AML-193 (cell line): ENCODE measurements at regions not wholly inside any gene's neighbourhood (a gene's known extent, or its start where the extent isn't known, plus 50 kb on each side); places are given as distances from the start of the nearest gene placed in this dataset.
"Not testable (repeated sequence)": the region's sequence is repeated elsewhere in the genome, so short reads cannot be mapped to it uniquely, and the experiment has no call there.

Experiments
- DNase-seq, 2 experiments: peaks; one replicate each; lab custom pipeline; 2025; lab: John Stamatoyannopoulos, UW

DNA sequence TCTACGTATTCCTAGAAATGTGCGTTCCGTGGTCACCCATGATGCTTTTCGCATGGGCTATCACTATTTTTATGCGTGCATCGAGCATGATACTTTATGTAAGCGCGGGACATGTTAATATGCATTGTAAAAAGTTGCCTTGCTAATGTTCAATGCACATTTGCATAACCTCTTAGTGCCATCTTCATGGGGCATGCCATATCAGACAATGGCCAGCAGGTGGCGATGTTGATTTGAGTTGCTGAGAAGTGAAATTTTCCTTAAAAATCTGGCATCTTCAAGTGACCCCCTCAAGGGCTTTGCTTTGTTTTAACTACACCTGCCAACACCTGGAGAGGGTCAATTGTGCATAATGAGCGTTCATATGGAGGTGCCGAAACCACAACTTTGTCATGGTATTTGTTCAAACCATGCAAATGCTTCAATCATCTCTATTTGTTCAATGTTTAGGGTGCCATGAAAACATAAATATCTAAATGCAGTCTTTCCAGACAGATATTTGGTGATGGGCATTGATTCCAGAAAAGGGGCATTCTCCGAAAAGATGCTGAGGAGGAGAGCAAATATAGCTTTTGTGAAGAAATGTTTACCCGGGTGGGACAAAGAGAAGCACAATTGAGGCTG lies 833.9 kb upstream of the PRKX start:
- peak; percentile 0 to 3 for DNase-seq

DNA sequence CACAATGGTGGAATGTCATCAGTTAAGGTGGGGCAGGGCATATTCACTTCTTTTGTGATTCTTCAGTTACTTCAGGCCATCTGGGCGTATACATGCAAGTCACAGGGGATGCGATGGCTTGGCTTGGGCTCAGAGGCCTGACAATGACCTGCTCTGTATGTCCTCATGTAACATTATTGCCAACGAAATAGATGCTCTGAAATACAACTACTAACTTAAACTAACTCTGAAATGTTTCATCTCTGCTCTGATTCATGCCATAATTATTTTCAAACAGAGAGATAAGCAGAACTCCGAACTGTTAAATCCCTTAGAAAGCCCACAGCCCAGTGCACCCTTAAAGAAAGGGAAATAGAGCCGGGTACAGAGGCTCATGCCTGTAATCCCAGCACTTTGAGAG lies 832.7 kb upstream of the PRKX start:
- not testable (repeated sequence) for DNase-seq

DNA sequence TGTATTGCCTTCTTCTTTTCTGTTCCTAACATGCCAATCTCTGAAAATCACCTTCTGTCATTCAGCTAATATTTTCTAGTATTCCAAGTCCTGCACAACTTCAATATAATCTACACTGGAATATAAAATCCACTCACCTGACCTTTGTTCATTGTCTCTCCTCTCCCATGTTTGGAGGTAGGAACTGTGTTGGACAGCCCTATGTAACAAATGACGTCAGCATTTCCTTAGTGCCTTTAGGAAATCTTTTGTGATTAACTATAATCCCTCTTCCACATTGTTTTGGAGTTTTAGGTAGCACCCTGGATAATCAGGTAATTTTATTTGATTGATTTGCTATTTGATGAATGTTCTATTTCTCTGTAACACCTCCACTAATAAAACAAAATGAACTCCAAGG lies 814.8 kb upstream of the PRKX start:
- no peak for DNase-seq

DNA sequence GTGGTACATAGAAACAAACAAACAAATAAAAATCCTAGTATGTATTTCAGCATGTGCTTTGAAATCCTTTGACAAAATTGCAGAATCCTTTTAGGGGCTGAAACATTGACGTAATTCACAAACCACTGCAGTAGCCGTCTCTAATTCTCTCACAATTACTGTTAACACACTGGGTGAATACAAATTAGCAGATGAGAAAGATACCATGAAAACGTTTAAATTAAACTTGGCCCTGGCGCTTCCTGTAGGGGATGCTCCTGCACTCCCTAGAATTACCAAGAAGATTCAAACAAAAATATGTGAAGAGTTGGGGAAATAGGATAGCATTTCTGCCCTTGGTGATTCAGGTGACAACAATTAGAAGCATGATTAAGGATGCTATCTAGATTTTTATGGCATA lies 772.5 kb upstream of the PRKX start:
- no peak for DNase-seq

DNA sequence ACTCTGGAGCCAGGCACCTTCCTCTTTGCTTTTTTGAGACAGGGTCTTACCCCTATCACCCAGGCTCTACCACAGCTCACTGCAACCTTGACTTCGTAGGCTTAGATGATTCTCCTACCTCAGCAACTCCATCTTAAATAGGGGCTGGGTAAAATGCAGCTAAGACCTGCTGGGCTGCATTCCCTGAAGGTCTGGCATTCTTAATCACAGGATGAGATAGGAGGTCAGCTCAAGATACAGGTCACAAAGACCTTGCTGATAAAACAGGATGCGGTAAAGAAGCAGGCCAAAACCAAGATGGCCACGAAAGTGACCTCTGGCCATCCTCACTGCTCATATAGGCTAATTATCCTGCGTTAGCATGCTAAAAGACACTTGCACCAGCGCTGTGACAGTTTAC lies 770.8 kb upstream of the PRKX start:
- DNase-seq = no peak

DNA sequence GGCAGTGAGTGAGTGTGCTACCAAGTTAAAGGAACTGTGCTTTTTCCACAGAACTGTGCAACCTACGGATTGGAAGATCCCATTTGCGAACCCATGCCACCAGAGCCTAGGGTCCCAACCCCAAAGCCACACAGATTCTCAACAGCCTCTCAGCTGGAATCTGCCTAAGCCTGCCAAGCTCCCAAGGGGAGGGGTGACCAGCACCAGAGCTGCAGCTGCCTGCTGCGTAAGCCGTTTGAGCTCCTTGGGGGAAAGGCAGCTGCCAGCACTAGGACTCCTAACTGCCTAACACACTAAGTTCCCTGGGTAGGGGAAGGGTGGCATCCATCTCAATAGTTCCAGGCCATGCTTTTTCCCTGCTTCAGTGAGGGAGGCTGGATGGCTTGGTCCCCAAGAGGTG lies 738.1 kb upstream of the PRKX start:
- DNase-seq = no peak

DNA sequence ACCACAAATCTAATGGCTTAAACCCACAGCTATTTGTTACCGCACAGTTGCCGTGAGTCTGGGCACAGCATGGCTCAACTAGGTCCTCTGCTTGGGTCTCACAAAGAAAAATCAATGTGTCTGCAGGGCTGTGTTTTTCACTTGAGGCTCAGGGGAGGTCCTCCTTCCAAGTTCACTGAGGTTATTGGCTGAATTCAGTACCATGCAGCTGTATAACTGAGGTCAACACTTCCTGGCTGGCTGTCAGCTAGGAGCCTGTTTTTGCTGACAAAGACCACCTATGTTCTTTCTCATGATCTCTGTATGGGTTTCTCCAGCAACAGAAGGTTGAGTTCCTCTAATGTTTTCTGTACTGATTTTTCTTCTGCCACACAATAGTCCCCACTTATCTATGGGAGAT lies 736.7 kb upstream of the PRKX start:
- no peak for DNase-seq

DNA sequence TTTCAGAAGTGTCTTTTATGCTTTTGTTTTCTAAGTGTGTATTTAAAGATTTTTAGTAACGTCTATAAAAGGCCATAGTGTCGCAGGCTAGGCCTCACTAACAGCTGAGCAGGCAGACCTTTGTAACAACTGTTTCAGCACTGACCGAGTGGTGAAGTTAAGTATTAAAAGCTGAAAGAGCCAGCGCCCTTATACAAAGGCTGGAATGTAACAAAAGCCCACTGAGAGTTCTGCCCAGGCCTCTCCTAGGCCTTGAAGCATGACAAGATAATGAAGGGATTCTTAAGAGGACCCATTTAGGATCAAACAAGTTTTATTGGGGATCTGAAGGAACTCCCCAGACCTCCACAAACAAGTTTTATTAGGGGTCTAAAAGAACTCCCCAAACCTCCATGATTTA lies 722.5 kb upstream of the PRKX start:
- no peak for DNase-seq

DNA sequence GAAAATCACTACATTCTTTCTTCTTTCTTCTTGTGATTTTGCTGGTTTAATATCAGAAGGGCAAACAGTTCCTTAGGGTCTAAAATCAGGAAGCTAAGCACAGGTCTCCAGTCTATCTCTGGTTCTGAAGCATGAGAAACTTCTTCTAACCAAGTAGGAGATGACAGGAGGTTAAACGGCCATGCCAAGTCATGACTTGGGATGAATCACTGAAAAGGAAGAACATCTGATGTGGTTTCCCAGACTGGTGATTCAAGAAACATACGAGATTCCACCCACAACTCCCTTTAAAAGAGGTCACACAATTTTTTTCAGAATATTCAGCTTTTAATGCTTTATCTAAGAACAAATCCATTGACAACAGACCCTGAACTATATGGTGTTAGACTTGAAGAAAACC lies 684.0 kb upstream of the PRKX start:
- DNase-seq = no peak

DNA sequence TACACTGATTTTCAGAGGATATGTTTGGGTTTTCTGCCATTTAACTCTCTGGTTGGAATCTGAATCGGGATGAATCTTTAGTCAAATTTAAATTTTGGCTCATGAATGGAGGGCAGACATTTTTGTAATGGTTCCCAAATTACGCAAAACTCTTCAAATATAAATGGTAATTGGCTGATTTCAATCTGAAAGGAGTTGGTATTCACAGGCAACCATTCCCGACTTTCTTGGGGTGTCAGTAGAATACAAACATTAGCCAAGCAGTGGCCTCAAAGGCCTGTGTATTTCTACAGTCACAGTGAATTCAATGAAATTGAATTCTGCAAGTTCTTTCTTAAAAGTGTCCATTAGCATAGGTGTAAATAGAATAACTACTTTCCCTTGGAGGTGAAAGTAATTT lies 668.8 kb upstream of the PRKX start:
- DNase-seq = no peak

DNA sequence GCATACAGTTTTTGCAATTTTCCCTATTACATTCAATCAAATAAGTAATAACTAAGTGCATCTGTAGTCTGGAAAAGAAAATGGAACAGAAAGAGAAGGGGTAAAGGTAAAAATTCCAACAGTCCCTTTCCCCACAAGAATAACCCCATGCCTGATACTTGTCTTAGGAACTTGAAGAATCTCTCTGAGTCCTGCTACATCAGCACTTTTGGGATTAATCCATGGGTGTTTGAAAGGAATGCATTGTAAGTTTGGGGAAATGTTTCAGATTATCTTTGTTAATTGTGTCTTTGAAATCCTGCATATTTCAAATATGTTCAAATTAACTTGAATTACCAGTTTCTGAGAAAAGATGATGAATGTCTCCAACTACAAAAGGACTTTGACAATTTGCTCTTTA lies 667.3 kb upstream of the PRKX start:
- DNase-seq = no peak

DNA sequence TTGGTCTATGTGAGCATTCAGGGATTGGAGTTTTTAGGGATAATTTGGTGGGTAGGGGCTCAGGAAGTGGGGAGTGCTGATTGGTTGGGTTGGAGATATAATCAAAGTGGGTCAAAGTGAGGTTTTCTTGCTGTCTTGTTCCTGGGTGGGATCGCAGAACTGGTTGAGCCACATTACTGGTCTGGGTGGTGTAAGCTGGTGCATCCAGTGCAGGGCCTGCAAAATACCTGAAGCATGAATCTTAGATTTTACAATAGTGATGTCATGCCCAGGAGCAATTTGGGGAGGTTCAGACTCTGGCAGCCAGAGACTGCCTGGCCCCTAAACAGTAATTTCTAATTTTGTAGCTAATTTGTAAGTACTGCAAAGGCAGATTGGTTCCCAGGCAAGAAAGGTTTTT lies 665.6 kb upstream of the PRKX start:
- no peak for DNase-seq

DNA sequence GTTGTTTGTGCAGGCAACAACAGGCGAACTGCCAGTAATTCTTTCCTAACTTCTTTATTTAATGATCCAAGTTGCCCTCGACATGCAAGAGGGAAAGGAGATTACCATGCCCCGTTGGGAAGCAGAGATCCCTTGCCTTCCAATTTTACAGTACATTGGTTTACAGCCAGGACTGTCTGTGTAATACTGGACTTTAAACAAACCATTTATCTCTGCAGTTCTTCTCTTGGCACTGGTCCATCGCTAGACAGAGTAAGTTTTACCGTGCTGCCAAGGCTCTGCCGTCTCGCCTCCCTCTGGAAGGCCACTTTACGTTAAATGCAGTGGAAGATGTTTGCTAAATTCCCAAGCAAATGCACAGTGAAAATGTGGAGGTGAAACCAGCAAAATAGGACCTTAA lies 660.3 kb upstream of the PRKX start:
- no peak for DNase-seq

DNA sequence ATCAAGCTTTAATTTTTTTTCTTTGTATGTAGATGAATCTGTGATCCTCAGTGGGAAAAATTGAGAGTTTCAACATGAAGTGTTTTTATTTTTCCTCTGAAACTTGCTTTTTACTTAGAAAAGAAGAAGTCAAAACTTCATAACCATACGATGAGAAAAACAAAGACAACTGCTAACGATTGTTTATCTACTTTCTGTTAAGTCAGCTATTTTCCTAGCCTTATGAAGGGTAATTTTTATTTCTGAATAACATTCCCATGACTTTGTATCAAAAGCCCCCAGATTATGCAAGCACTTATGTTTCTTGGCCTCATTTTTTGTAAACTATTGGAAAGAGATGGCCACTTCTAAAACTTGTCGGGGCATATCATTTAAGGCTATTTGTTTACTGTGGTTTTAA lies 645.1 kb upstream of the PRKX start:
- DNase-seq = no peak

DNA sequence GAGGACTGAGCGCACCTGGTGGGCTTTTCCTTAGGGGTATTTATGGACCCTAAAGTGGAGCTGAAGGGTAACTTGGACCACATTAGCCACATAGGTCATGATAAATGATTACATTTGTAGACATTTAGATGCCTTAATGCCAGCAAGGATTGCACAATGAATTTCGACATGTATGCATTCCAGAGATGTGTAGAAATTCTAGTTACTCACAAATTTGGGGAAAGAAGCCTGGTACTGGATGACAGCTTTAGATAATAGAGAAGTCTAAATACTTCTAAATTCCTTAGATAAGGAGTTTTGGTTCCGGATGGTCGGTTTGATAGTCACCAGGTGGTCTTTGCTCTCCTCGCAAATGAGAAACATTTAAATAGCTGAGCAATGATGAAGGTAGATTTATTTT lies 609.5 kb upstream of the PRKX start:
- no peak for DNase-seq

DNA sequence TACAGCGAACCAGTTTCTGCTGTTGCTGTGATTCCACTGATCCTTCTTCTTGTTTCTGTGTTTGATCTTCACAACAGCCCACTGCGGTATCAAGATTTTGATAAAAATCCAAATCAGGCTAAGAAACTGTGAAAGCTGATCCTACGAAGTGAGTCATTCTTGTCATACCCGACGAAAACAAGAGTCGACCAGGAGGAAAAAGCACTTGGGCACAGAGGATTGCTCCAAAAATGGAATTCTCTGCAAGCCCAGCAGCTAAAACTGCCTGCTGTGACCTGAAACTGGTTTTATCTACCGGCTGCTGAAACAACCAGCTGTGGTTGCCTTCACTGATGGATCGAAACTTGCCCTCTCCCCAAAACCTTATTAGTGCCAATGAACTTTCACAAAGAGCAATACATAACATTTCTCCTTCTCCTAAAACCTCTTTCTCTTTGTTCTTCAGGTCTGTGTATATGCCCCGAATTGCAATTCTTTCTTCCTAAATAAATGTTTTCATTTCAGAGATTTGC lies 607.0 kb upstream of the PRKX start:
- no peak for DNase-seq

DNA sequence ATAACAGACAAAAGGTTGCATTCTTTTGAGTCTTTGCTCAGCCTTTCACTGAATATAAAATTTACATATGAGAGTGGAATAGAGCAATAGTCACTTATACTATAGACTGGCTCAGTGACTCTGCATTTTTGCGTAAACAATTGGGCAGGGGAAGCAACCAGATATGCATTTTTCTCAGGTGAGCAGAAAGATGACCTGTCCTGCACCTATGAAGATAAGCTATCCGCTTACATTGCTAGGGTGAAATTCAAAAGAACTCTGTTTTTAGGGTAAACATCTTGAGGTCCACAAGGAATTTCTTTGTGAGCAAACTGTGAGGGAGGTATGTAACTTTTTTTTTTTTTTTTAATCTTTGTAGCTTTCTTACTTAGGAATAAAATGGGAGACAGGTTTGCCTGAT lies 602.4 kb upstream of the PRKX start:
- no peak for DNase-seq

DNA sequence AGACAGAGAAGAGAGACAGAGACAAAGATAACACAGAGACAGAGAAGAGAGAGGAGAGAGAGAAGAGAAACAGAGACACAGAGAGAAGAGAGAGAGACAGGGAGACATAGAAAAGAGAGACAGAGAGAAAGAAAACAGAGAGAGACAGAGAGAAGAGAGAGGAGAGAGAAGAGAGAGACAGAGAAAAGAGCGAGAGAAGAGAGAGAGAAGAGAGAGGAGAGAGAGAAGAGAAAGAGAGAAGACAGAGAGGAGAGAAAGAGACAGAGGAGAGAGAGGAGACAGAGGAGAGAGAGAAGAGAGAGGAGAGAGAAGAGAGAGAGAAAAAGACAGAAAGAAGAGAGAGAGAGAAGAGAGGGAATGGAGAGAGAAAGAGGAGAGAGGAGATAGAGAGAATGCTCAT lies 601.1 kb upstream of the PRKX start:
- DNase-seq = no peak

DNA sequence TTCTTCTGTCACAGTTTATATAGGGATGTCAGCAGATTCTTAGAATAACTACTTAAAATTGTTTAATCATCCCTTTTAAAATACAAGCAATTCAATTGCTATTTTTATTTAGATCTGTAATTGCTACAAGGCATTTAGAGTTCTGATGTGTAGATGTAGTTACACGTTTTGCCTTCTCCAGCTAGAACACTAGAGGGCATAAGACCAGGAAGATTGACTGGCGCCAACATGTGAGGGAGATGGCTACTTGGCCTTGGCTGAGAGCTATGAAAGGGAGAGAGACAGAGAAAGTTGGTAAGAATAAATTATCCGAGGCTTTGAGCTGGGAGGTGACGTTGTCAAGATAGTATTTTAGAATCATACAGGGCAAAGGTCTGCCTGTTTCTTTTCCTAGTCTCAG lies 563.7 kb upstream of the PRKX start:
- DNase-seq = no peak

DNA sequence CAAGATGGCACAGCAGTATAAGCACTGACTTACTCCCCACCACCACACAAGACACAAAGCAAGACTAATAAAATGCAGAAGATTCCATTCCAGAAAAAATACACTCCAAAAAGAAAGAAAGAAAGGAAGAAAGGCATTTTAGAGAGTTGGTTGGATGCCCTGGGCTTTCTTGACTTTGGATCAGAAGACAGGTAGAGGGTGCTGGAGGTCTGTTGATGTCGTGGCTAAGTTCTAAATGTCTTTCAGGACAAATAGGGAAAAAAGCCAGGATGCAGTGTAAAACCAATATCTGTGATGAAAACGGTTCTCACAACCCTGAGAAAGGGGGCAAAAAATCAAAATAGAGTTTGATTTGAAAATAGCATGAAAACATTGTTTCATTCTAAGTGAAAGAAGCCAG lies 555.2 kb upstream of the PRKX start:
- no peak for DNase-seq

DNA sequence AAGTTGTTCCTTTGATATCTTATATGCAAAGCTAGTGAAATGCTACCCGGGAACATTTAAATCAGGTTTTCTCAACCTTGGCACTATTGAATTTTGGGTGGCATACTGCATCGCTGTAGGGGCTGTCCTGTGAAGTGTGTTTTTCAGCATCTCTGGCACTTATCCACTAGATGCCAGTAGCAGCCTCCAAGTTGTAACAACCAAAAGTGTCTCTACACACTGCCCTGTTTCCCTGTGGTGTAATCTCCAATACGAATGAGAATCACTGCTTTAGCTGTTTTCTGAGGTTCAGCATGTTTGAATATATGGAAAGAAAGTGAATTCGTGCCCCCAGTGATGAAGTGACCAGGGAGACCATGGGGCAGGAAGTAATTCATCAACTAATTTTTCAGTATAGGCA lies 551.6 kb upstream of the PRKX start:
- DNase-seq = no peak

DNA sequence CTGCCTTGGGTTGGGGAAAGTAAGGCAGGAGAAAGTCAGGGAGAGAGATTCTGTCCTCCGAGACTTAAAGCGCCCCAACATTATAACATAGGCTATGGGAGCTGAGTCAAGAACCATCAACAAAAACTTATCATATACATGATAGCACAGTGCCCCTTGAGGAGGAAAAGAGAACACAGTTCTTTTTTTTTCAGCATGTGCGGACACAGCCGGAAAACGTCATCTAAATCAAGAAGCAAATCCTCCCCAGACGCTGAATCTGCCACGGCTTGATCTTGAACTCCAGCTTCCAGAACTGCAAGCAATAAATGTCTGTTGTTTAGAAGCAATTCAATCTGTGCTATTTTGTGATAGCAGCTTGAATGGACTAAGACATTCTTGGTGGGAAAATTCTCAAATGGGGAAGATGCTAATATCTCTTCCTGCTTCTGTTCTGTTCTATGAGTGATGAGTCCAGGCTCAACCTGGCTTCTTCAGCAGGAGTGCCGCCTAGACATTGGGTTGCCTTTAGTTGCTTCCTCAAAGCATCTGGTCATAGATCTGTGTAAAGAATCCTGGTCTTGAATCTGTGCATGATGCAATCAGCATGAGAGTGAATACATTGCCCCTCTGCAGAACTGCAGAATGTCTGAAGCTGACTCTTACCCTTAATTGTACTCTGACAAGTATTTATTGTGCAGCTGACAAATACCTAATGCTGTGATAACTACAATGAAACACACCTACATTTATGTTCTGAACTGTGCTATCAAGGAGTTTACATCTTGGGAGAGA lies 549.8 kb upstream of the PRKX start:
- DNase-seq = no peak

DNA sequence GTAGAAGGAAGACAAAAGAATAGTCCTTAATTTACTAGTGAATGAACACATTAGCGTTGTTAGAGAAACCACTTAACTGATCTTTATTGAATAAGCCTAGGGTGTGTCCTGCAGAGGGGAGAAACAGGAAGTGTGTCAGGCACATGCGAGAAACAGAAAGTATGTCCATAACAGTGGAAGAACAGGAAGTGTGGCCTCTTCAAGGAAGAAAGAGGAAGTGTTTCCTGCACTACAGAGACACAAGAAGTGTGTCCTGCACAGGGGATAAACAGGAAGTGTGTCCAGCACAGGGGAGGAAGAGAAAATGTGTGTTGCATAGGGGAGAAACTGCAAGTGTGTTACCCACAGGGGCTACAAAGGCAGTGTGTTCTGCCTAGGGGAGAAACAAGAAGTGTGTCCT lies 539.6 kb upstream of the PRKX start:
- DNase-seq = peak; percentile 35 to 51

DNA sequence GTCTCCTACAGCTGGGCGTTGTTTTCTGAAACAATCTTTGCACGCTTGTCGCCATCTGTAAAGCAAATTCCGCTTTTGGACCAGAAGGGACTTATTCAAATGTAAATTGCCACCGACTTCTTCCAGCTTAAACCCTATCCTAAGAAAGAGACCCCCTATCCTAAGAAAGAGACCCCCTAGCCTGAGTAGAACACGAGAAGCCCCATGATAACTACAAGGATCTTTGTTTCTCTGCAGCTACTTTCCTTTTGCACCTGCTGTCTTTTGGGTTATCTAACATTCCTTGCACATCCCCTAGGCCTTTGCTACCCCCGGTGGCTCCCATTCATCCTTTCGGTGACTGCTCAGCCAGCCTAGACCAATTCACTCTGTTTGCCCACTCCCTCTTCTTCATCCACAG lies 536.0 kb upstream of the PRKX start:
- DNase-seq = no peak
